ENCODE measurements at regions not wholly inside any gene's neighbourhood (a gene's known extent, or its start where the extent isn't known, plus 50 kb on each side); places are given as distances from the start of the nearest gene placed in this dataset.

DNA sequence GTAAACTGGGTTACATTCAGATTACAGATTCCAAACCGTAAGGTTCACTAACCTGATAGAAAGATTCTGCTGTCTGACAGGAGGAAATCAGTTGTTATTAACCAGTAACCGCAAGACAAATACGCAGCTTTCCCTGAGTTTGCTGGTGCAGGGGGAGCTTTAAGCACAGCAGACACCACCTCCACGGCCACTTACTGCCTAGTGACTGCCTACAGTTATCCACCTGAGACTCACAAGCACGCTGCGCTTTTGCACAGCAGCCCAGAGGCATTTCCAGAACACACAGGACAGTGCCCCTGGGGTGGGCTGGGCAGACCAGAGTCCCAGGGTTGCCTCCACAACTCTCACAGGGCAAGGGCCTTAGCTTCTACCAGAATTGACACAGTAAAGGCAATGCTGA lies 90.9 kb downstream of the CTTN start:
- H3K9me3 Mint-ChIP-seq: no peaks in the 10 kb centered on the region
- no peaks in the 10 kb centered on the region for H3K4me1 ChIP-seq (ENCODE audit: control insufficient read depth, insufficient read depth, low read length)
- no peaks in the 10 kb centered on the region for H3K36me3 Mint-ChIP-seq
- 97% methylated on average over 6 of the region's 6 CpGs for WGBS (ENCODE audit: insufficient coverage)
- intact Hi-C loops (cut with micrococcal nuclease): no loop called here
- H3K27ac ChIP-seq (ENCODE audit: low read length): no peak overlapping the region
- no peaks in the 10 kb centered on the region for H3K36me3 ChIP-seq (ENCODE audit: control insufficient read depth, insufficient read depth, low read length)
- H3K4me1 Mint-ChIP-seq: peaks cover 0 to 4% of the 10 kb centered on the region in 2 donors
- H3K27ac Mint-ChIP-seq: no peak overlapping the region
- H3K4me3 ChIP-seq (ENCODE audit: low read length): no peak overlapping the region
- H3K27me3 ChIP-seq (ENCODE audit: control insufficient read depth, insufficient read depth, low read length): no peaks in the 10 kb centered on the region
- H3K4me3 Mint-ChIP-seq: no peak overlapping the region
- DNase-seq (no peak), ATAC-seq (no peak)
- TF ChIP-seq CTCF (IDR thresholded peaks at IDR 0.05): no peak
- H3K9me3 ChIP-seq (ENCODE audit: control insufficient read depth, insufficient read depth, low read length): peaks cover 13% of the 10 kb centered on the region
- H3K27me3 Mint-ChIP-seq (ENCODE audit: low read depth in 2 of 2): no peaks in the 10 kb centered on the region

DNA sequence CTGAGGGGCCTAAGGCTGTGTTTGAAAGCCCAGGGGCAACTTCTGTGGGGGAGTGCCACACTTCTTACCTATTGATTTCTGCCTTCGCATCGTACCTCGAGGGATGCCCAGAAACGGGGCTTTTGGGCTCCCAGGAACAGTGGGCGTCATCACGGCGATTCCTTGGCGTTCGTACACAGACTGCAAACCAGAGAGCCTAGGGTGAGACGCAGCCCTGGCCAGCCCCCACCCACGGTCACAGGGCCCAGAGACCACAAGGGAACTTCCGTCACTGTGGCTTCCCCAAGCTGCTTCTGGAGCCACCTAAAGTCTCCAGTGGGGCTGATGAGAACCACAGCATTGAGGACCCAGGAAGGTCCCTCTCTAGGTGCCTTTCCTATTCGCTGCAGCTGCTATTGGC lies 91.9 kb downstream of the CTTN start:
- DNase-seq: no peak
- Mint-ChIP-seq H3K27ac (no peak overlapping the region), H3K9me3 (no peaks in the 10 kb centered on the region), H3K36me3 (no peaks in the 10 kb centered on the region), H3K4me3 (no peak overlapping the region), H3K27me3 (ENCODE audit: low read depth in 2 of 2) (no peaks in the 10 kb centered on the region), H3K4me1 (peaks cover 0 to 4% of the 10 kb centered on the region in 2 donors)
- Histone ChIP-seq H3K36me3 (ENCODE audit: control insufficient read depth, insufficient read depth, low read length) (no peaks in the 10 kb centered on the region), H3K4me1 (ENCODE audit: control insufficient read depth, insufficient read depth, low read length) (no peaks in the 10 kb centered on the region), H3K27ac (ENCODE audit: low read length) (no peak overlapping the region), H3K9me3 (ENCODE audit: control insufficient read depth, insufficient read depth, low read length) (peaks cover 13% of the 10 kb centered on the region), H3K27me3 (ENCODE audit: control insufficient read depth, insufficient read depth, low read length) (no peaks in the 10 kb centered on the region), H3K4me3 (ENCODE audit: low read length) (no peak overlapping the region)
- intact Hi-C loops (cut with micrococcal nuclease): no loop called here
- no peak for ATAC-seq
- WGBS (ENCODE audit: insufficient coverage): 73% methylated on average over 13 of the region's 13 CpGs
- no peak for TF ChIP-seq CTCF (IDR thresholded peaks at IDR 0.05)

GRCh38 chr11:70490723-70491558 lies 92.6 kb downstream of the CTTN start:
- no peak overlapping the region for H3K27ac Mint-ChIP-seq

More at GRCh38 chr11:70490723-70491558, 92.6 kb downstream of the CTTN start:
- WGBS (ENCODE audit: insufficient coverage): 92% methylated on average over 7 of the region's 8 CpGs
- H3K4me3 Mint-ChIP-seq: no peak overlapping the region
- no peaks in the 10 kb centered on the region for H3K36me3 Mint-ChIP-seq
- H3K27me3 Mint-ChIP-seq (ENCODE audit: low read depth in 2 of 2): no peaks in the 10 kb centered on the region
- Histone ChIP-seq H3K27me3 (ENCODE audit: control insufficient read depth, insufficient read depth, low read length) (no peaks in the 10 kb centered on the region), H3K27ac (ENCODE audit: low read length) (no peak overlapping the region), H3K4me3 (ENCODE audit: low read length) (no peak overlapping the region), H3K36me3 (ENCODE audit: control insufficient read depth, insufficient read depth, low read length) (no peaks in the 10 kb centered on the region), H3K4me1 (ENCODE audit: control insufficient read depth, insufficient read depth, low read length) (no peaks in the 10 kb centered on the region), H3K9me3 (ENCODE audit: control insufficient read depth, insufficient read depth, low read length) (peaks cover 13% of the 10 kb centered on the region)
- intact Hi-C loops (cut with micrococcal nuclease): no loop called here
- ATAC-seq: no peak
- TF ChIP-seq CTCF (IDR thresholded peaks at IDR 0.05): no peak
- H3K9me3 Mint-ChIP-seq: no peaks in the 10 kb centered on the region
- DNase-seq: no peak
- peaks cover 0 to 4% of the 10 kb centered on the region in 2 donors for H3K4me1 Mint-ChIP-seq
